Right cardiac atrium (tissue), 5 donors: ENCODE measurements at regions not wholly inside any gene's neighbourhood (a gene's known extent, or its start where the extent isn't known, plus 50 kb on each side); places are given as distances from the start of the nearest gene placed in this dataset.

ENCODE experiments used
- ATAC-seq, 2 donors: fragments of 200-7000 bp; cut with Tn5 transposase; one replicate each; pipeline versions ENCODE4 v1.8.0 to v1.9.1; 2020; ENCODE audit warnings: moderate library complexity in 2 of 2, mild to moderate bottlenecking in 1 of 2
- DNase-seq, 3 donors: peaks; one replicate each; pipeline ENCODE4 v3.0.0-alpha.2; 2020
- H3K27ac ChIP-seq: one replicate; pipeline ENCODE4 v1.5.1; 2013; ENCODE audit warnings: mild to moderate bottlenecking, low read length, control low read depth, moderate library complexity
- H3K27me3 ChIP-seq: one replicate; pipeline ENCODE4 v1.6.1; 2013; ENCODE audit not compliant: control insufficient read depth, insufficient read depth
- H3K4me1 ChIP-seq: one replicate; pipeline ENCODE4 v1.6.1; 2013; ENCODE audit warnings: low read length; ENCODE audit not compliant: control insufficient read depth, insufficient read depth
- H3K4me3 ChIP-seq: one replicate; pipeline ENCODE4 v1.5.1; 2013; ENCODE audit warnings: low read length, control low read depth
- H3K9me3 ChIP-seq: one replicate; pipeline ENCODE4 v1.6.1; 2013; ENCODE audit warnings: low read length; ENCODE audit not compliant: control insufficient read depth
- WGBS: extraction: QIAGEN DNeasy Blood & Tissue Kit; methylation state at CpG from one replicate; pipeline ENCODE4 v1.1.7; 2013; 5-methylcytosine and 5-hydroxymethylcytosine counted together
- intact Hi-C, 4 donors: fragments of 100-400 bp; cut with DNase I; formaldehyde crosslinking; loops; one replicate each; pipeline versions ENCODE4 v1.11.0 to v1.14.0; 2022 to 2023
- donor health status: healthy with polysubstance abuse.
- donor health status: DM: no; HTN: yes; CAD: no.
- donor health status: DM: no; HTN: no; CAD: no.
- donor health status: DM: no; HTN: yes; CAD: no; lungs with severe emphysema.
- donor health status: DM: yes; HTN: yes; CAD: no.

DNA sequence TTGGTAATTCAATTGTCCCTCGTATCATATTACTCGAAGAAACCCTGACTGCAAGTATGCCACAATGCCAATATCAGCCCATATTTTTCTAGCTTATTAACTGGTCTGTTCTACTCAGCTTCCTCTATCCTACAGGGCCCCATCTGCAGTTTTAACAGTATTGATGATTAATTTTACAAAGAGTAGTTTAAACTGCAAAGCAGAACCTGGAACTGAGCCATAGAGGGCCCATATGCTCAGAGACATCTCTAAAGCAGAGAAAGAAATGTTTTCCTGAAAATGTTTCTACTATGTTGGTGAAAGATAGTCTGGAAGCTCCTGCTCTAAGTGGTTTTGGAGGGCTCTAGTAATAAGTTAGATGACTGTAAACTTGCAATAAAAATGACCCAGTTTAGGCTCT, 259.4 kb upstream of the CENPE start:
- intact Hi-C loops: no loop called here
- Histone ChIP-seq H3K4me3 (no peak overlapping the region), H3K4me1 (no peaks in the 10 kb centered on the region), H3K27ac (no peak overlapping the region), H3K9me3 (no peaks in the 10 kb centered on the region), H3K27me3 (no peaks in the 10 kb centered on the region)
- ATAC-seq (no peak), DNase-seq (no peak)
- WGBS: 91% methylated on average over 2 of the region's 2 CpGs

DNA sequence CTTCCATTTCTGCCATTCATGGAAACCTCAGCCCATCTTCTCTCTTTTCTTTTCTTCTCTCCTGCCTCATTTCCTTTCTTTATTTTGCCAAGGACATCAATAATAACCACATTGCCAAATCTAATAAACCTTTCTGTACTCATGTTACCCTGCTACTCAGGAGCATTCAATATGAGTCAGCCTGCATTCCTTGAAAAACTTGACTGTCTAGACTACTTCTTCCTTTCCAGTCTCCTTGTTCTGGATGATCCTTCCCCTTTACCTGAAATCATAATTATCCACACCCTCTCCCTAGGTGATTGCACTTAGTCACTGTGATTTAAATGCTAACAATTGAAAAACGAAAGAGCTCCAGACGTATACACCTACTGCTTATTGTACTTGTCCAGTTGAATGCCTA, 253.2 kb upstream of the CENPE start:
- no peaks in the 10 kb centered on the region for H3K4me1 ChIP-seq
- H3K9me3 ChIP-seq: no peaks in the 10 kb centered on the region
- no peaks in the 10 kb centered on the region for H3K27me3 ChIP-seq
- no peak overlapping the region for H3K27ac ChIP-seq
- ATAC-seq (no peak), DNase-seq (no peak)
- 77% methylated on average over 2 of the region's 2 CpGs for WGBS
- intact Hi-C loops: no loop called here
- no peak overlapping the region for H3K4me3 ChIP-seq

DNA sequence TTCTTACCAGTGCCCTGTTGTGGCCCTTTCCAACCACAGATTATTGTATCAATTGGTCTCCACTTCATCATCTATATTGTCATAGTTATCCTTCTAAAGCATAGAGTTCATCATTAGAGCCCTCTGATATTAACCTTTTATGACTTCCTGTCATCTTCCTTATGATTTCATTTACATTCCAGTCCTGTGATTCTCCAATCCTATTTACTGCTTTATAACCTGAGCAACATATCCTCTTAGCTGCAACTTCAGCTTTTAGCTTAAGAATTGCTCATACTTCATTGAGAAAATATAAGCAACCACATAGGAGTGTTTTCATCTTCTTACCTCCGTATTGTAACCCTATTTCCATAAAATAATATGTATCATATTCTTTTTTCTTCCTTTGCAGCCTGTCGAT, 252.6 kb upstream of the CENPE start:
- no peak for ATAC-seq

DNA sequence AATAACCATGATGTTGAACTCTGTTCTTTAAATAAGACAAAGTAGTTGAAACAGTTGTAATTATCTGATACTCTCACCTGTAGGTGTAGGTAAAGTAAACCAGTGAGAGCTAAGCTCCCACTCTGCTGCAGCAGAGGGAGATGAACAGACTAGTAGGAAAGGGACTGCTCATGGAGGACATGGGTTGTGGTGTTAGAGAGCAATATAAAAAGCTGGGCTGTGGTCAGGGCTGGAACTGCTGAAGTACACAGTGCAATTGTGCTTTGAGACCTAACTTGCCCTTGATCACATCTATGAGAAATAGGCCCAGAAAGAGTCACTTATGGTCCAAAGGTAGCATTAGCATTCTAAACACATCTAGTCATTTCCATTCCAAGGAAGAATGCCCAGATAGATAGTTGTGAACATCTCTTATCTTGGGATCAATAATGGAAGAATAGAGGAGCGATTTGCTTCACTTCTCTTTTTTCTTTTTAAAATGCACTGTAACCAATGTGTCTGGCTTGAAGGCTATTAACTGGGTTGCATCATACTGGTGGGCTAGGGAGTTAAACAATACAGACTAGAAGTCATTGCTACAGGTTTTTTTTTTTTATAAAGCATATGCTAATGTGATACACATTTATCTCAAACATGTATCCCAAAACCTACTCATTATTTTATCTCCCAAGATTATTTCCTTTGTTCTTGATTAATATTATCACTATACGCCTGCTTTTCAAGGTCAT, 251.3 kb upstream of the CENPE start:
- H3K9me3 ChIP-seq: no peaks in the 10 kb centered on the region
- ATAC-seq: no peak
- intact Hi-C loops: no loop called here

More for the DNA sequence above, 252.6 kb upstream of the CENPE start:
- DNase-seq: no peak
- Histone ChIP-seq H3K27ac (no peak overlapping the region), H3K4me1 (no peaks in the 10 kb centered on the region), H3K9me3 (no peaks in the 10 kb centered on the region), H3K27me3 (no peaks in the 10 kb centered on the region), H3K4me3 (no peak overlapping the region)
- WGBS: 79% methylated on average over 2 of the region's 2 CpGs
- intact Hi-C loops: no loop called here

DNA sequence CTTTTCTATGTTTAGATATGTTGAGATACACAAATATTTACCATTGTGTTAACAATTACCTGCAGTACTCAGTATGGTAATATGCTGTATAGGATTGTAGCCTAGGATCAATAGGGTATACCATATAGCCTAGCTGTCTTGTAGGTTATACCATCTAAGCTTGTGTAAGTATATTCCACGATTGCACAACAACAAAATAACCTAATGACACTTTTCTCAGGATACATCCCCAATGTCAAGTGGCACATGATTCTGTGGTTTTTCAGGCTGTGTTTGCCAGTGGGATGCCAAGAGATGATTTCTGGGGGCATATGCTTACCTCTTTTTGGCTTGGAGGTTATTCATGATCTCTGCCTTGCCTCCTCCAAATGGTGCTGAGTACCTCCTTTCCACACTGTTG, 247.2 kb upstream of the CENPE start:
- H3K9me3 ChIP-seq: no peaks in the 10 kb centered on the region
- no peak for DNase-seq
- no peaks in the 10 kb centered on the region for H3K27me3 ChIP-seq
- ATAC-seq: no peak
- WGBS: 78% methylated on average over 1 of the region's 1 CpG
- no peak overlapping the region for H3K4me3 ChIP-seq
- H3K27ac ChIP-seq: no peak overlapping the region
- intact Hi-C loops: no loop called here
- no peaks in the 10 kb centered on the region for H3K4me1 ChIP-seq

More for the DNA sequence above, 251.3 kb upstream of the CENPE start:
- Histone ChIP-seq H3K4me1 (no peaks in the 10 kb centered on the region), H3K27ac (no peak overlapping the region), H3K27me3 (no peaks in the 10 kb centered on the region), H3K4me3 (no peak overlapping the region)
- DNase-seq: no peak
- WGBS: 71% methylated on average over 2 of the region's 2 CpGs

DNA sequence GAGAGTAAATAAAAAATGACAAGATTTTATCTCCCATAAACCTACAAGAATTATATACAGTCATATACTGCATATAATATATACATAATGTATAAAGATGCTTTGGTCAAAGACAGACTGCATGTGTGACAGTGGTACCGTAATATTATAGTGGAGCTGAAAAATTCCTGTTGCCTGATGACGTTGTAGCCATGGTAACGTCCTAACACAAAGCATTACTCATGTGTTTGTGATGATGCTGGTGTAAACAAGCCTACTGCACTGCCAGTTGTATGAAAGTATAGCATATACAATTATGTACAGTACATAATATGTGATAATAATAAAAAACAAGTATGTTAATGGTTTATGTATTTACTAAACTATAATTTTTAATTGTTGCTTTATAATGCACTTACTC, 245.2 kb upstream of the CENPE start:
- DNase-seq (no peak), ATAC-seq (no peak)
- H3K27ac ChIP-seq: no peak overlapping the region
- no peaks in the 10 kb centered on the region for H3K9me3 ChIP-seq
- WGBS: 54% methylated on average over 3 of the region's 3 CpGs
- H3K27me3 ChIP-seq: no peaks in the 10 kb centered on the region
- H3K4me3 ChIP-seq: no peak overlapping the region
- intact Hi-C loops: no loop called here
- no peaks in the 10 kb centered on the region for H3K4me1 ChIP-seq

DNA sequence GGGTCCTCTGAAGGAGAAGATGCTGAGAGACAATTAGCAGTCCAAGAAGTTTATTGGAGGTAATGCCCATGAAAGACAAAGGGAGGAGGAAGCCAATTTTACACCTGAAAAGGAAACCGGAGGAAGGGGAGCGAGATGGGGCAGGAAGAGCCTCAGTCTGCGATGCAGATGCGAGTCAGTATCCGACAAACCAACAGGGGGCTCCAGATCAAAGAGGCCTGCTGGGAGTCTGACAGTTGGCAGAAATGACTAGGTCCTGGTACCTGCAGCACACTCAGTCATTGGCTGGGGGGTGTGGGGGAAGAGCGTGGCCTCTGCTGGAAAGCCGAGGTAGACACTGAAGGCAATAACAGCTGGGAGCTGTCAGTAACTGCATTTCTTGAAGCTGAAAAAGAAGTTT, 231.1 kb upstream of the CENPE start:
- DNase-seq (no peak), ATAC-seq (no peak)
- Histone ChIP-seq H3K9me3 (no peaks in the 10 kb centered on the region), H3K27ac (no peak overlapping the region), H3K27me3 (no peaks in the 10 kb centered on the region), H3K4me3 (no peak overlapping the region), H3K4me1 (no peaks in the 10 kb centered on the region)
- intact Hi-C loops: no loop called here
- 17% methylated on average over 7 of the region's 7 CpGs for WGBS

DNA sequence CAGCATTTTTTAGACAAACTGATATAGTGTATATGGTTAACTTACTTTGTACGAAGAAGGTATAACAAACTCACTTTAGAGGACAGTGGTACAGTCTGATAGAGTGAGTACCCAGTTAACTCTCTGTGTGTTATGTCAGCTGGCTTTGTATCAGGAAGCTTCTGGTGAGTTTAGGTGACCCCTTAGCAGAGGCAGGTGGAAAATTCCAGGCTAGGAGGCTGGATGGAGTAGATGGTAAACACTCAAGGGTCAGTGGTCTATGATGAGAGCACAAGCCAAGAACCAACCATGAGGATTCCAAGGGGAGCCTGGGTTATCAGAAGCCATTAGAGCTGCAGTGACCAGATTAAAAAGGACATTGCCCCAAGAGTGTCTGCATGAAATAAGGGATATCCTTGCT, 227.3 kb upstream of the CENPE start:
- WGBS: 73% methylated on average over 1 of the region's 1 CpG
- DNase-seq: no peak
- no peaks in the 10 kb centered on the region for H3K27me3 ChIP-seq

DNA sequence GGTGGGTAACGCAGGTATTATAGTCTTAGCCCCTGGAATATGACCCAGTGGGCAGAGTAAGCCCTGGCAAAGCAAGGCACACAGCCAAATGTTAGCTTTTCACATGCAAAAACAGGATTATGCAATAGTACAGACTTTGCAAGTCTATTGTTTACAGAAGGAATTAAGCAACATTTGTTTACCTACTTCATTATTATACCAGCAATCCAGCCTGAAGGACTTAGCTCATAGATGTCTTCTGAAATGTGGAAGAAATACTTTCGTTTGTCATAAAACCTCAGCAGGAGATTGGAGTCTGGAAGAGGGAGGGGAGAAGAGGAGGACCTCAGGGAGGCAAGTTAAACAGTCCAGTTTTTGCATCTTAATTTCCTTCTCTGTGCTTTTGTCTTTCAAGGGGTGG, 226.7 kb upstream of the CENPE start:
- H3K27me3 ChIP-seq: no peaks in the 10 kb centered on the region
- DNase-seq: no peak
- no peak for ATAC-seq
- H3K4me1 ChIP-seq: no peaks in the 10 kb centered on the region
- 40% methylated on average over 2 of the region's 2 CpGs for WGBS
- no peak overlapping the region for H3K4me3 ChIP-seq
- intact Hi-C loops: no loop called here
- H3K9me3 ChIP-seq: no peaks in the 10 kb centered on the region
- H3K27ac ChIP-seq: no peak overlapping the region

More for the DNA sequence above, 227.3 kb upstream of the CENPE start:
- Histone ChIP-seq H3K4me3 (no peak overlapping the region), H3K4me1 (no peaks in the 10 kb centered on the region), H3K27ac (no peak overlapping the region), H3K9me3 (no peaks in the 10 kb centered on the region)
- ATAC-seq: no peak
- intact Hi-C loops: no loop called here

DNA sequence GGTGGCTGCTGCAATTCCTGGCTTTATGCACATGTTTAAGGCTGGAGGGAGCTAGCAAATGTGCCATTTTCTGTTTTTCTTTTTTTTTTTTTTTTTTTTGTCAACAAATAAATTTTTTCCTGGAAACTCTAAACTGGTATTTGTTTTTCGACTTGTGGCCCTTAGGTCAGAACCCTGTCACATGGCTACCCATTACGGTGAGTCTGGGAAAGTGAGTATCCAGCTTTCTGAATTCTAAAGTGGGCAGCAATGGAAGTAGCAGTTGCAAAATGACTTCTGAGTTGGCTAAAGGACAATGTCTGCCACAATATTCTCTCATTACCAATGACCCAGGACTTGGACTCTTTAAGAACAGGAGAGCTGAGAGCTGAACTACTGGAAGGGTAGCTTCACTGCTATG, 225.1 kb upstream of the CENPE start:
- no peak for DNase-seq
- ATAC-seq: no peak
- H3K4me3 ChIP-seq: no peak overlapping the region
- no peaks in the 10 kb centered on the region for H3K4me1 ChIP-seq
- WGBS: 80% methylated on average over 2 of the region's 2 CpGs
- no peaks in the 10 kb centered on the region for H3K9me3 ChIP-seq
- H3K27me3 ChIP-seq: no peaks in the 10 kb centered on the region
- no peak overlapping the region for H3K27ac ChIP-seq
- intact Hi-C loops: no loop called here

DNA sequence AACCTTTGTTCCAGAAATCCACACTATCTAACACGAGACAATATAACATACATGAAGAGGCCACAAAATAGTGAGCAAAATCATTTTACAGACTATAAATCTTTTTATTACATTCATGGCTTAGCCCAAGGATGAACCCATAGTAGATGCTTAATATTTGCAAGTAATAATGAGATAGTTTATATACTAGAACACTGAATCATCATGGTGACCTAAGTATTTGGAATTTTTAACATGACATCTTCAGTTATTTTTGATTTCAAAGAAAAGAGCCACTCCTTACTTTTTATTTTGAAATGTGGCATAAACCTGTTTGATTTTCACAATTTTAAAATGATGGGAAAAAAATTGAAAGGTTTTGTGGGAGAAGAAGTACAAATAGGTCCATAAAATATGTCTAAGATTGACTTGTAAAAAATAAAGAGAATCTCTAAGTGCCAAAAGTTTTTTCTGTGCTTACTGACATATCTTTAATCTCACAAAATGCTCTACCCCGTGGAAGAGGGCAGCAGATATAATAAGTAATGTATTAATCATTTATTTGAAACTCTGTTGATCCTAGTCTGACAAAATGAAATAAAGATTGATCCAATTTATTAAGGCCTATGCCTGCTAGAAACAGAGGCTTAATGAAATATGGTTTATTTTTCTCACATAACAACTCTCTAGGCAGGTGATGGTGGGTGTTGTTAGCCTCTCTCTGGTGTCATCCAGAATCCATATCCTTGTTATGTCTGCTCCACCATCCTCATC, 224.5 kb upstream of the CENPE start:
- no peaks in the 10 kb centered on the region for H3K9me3 ChIP-seq
- no peak overlapping the region for H3K27ac ChIP-seq
- WGBS: 60% methylated on average over 2 of the region's 2 CpGs
- intact Hi-C loops: no loop called here
- ATAC-seq (no peak), DNase-seq (no peak)
- no peaks in the 10 kb centered on the region for H3K4me1 ChIP-seq
- no peak overlapping the region for H3K4me3 ChIP-seq
- H3K27me3 ChIP-seq: no peaks in the 10 kb centered on the region
